ENCODE measurements at regions not wholly inside any gene's neighbourhood (a gene's known extent, or its start where the extent isn't known, plus 50 kb on each side); places are given as distances from the start of the nearest gene placed in this dataset.

DNA sequence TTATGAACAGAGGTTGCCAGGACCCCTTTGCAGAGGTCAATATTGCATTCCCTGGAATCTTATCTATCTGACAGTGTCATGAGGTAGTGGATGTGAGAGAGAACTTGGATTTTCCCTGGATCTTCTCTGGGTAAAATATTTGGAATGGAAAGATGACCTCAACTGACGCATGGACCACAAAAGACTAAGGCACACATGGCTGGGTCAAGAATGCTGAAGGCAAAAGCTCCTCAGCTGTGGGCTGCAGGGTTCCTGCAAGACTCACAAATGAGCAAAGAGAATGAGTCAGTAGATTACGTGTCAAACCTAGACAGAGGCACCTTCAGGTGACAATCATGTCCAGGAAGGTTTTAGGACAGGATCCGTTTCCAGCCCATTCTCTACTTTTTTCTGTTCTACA, 484.0 kb downstream of the C6orf118 start:
- Histone ChIP-seq H3K9me2 (replicated peaks; ENCODE audit: insufficient read depth, low read length) (no peaks in the 10 kb centered on the region), H3F3A (ENCODE audit: insufficient read depth, low read length) (no peaks in the 10 kb centered on the region), H3K4me1 (ENCODE audit: low read length) (no peaks in the 10 kb centered on the region), H3K9me3 (replicated peaks; ENCODE audit: insufficient read depth, low read length) (no peaks in the 10 kb centered on the region), H3K27me3 (replicated peaks; ENCODE audit: insufficient read depth, low read length) (no peaks in the 10 kb centered on the region), H2AFZ (ENCODE audit: low read length) (no peak overlapping the region), H3K9ac (ENCODE audit: low read length) (no peak overlapping the region), H3K4me3 (ENCODE audit: low read length) (no peak overlapping the region), H3K4me2 (ENCODE audit: low read depth, low read length) (no peak overlapping the region), H3K36me3 (replicated peaks; ENCODE audit: insufficient read depth, low read length) (no peaks in the 10 kb centered on the region), H4K20me1 (ENCODE audit: insufficient read depth, low read length) (no peaks in the 10 kb centered on the region), H3K27ac (ENCODE audit: low read length) (no peak overlapping the region), H3K79me2 (ENCODE audit: low read length) (no peaks in the 10 kb centered on the region)
- TF ChIP-seq EZH2 (optimal IDR thresholded peaks at IDR 0.05; ENCODE audit: low read depth, low read length), result no peak
- TF ChIP-seq, protein P1, sequence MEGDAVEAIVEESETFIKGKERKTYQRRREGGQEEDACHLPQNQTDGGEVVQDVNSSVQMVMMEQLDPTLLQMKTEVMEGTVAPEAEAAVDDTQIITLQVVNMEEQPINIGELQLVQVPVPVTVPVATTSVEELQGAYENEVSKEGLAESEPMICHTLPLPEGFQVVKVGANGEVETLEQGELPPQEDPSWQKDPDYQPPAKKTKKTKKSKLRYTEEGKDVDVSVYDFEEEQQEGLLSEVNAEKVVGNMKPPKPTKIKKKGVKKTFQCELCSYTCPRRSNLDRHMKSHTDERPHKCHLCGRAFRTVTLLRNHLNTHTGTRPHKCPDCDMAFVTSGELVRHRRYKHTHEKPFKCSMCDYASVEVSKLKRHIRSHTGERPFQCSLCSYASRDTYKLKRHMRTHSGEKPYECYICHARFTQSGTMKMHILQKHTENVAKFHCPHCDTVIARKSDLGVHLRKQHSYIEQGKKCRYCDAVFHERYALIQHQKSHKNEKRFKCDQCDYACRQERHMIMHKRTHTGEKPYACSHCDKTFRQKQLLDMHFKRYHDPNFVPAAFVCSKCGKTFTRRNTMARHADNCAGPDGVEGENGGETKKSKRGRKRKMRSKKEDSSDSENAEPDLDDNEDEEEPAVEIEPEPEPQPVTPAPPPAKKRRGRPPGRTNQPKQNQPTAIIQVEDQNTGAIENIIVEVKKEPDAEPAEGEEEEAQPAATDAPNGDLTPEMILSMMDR (IDR thresholded peaks at IDR 0.05; ENCODE audit: low read length), result no peak
- TF ChIP-seq EZH2phosphoT487 (IDR thresholded peaks at IDR 0.05; ENCODE audit: low read length), result no peak
- no peak for DNase-seq

DNA sequence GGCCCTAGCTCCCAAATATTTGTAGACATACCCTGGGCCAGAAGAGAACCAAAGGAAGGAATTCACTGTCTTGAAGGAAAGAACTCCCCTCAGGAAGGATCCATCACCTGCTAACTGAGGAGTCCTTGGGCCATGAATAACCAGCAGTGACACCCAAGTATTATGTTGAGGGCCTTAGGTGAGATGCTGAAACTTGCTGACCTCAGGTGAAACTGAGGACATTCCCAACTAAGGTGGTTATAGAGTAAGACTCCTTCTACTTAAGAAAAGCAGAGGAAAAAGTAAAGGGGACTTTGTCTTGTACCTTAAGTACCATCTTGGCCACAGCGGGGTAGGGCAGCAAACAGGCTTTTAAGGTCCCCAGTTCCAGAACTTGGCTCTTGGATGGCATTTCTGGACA, 491.7 kb downstream of the C6orf118 start:
- Histone ChIP-seq H3K27ac (ENCODE audit: low read length) (no peak overlapping the region), H3K36me3 (replicated peaks; ENCODE audit: insufficient read depth, low read length) (no peaks in the 10 kb centered on the region), H3K9me3 (replicated peaks; ENCODE audit: insufficient read depth, low read length) (no peaks in the 10 kb centered on the region), H4K20me1 (ENCODE audit: insufficient read depth, low read length) (no peaks in the 10 kb centered on the region), H3K79me2 (ENCODE audit: low read length) (no peaks in the 10 kb centered on the region), H2AFZ (ENCODE audit: low read length) (no peak overlapping the region), H3K4me2 (ENCODE audit: low read depth, low read length) (no peak overlapping the region), H3F3A (ENCODE audit: insufficient read depth, low read length) (no peaks in the 10 kb centered on the region), H3K4me1 (ENCODE audit: low read length) (no peaks in the 10 kb centered on the region), H3K4me3 (ENCODE audit: low read length) (no peak overlapping the region), H3K9ac (ENCODE audit: low read length) (no peak overlapping the region), H3K27me3 (replicated peaks; ENCODE audit: insufficient read depth, low read length) (no peaks in the 10 kb centered on the region), H3K9me2 (replicated peaks; ENCODE audit: insufficient read depth, low read length) (no peaks in the 10 kb centered on the region)
- DNase-seq, result no peak
- no peak for TF ChIP-seq EZH2phosphoT487 (IDR thresholded peaks at IDR 0.05; ENCODE audit: low read length)
- no peak for TF ChIP-seq EZH2 (optimal IDR thresholded peaks at IDR 0.05; ENCODE audit: low read depth, low read length)
- TF ChIP-seq, protein P1 (IDR thresholded peaks at IDR 0.05; ENCODE audit: low read length), result no peak

DNA sequence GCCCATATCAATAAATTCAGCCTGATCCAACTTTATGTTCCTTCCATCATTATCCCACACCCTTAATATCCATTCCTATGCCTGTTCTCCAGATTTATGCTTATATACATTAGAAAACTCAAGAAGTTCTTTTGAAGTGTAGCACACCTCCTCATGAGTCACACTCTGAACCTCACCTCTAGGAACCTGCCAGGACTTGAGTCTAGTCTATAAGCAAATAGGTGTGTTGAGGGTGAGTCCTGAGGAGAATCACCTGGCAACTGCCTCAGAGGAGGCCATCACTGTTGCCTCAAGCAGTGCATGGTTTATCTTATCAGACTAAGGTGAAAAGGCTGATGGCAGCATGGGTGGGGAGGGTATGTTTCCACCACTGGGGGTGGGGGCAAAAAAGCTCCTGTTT, 496.7 kb downstream of the C6orf118 start:
- H3K27ac ChIP-seq (ENCODE audit: low read length), result no peak overlapping the region
- no peaks in the 10 kb centered on the region for H4K20me1 ChIP-seq (ENCODE audit: insufficient read depth, low read length)
- H3K4me2 ChIP-seq (ENCODE audit: low read depth, low read length), result no peak overlapping the region
- no peaks in the 10 kb centered on the region for H3K9me3 ChIP-seq (replicated peaks; ENCODE audit: insufficient read depth, low read length)
- no peaks in the 10 kb centered on the region for H3K36me3 ChIP-seq (replicated peaks; ENCODE audit: insufficient read depth, low read length)
- H3K4me1 ChIP-seq (ENCODE audit: low read length), result no peaks in the 10 kb centered on the region
- TF ChIP-seq EZH2 (optimal IDR thresholded peaks at IDR 0.05; ENCODE audit: low read depth, low read length) (no peak), EZH2phosphoT487 (IDR thresholded peaks at IDR 0.05; ENCODE audit: low read length) (no peak)
- TF ChIP-seq, protein P1 (IDR thresholded peaks at IDR 0.05; ENCODE audit: low read length), result no peak
- no peak overlapping the region for H3K4me3 ChIP-seq (ENCODE audit: low read length)
- H2AFZ ChIP-seq (ENCODE audit: low read length), result no peak overlapping the region
- H3K27me3 ChIP-seq (replicated peaks; ENCODE audit: insufficient read depth, low read length), result no peaks in the 10 kb centered on the region
- no peaks in the 10 kb centered on the region for H3F3A ChIP-seq (ENCODE audit: insufficient read depth, low read length)
- no peak overlapping the region for H3K9ac ChIP-seq (ENCODE audit: low read length)
- no peak for DNase-seq
- no peaks in the 10 kb centered on the region for H3K9me2 ChIP-seq (replicated peaks; ENCODE audit: insufficient read depth, low read length)
- H3K79me2 ChIP-seq (ENCODE audit: low read length), result no peaks in the 10 kb centered on the region

Measured in MM.1S (cell line).